GM10266 (cell line): ENCODE measurements at regions not wholly inside any gene's neighbourhood (a gene's known extent, or its start where the extent isn't known, plus 50 kb on each side); places are given as distances from the start of the nearest gene placed in this dataset.
"Not testable (repeated sequence)": the region's sequence is repeated elsewhere in the genome, so short reads cannot be mapped to it uniquely, and the experiment has no call there.

ENCODE experiments used
- DNase-seq: peaks from one replicate; pipeline ENCODE4 v3.0.0; 2012; ENCODE audit errors: extremely low spot score

DNA sequence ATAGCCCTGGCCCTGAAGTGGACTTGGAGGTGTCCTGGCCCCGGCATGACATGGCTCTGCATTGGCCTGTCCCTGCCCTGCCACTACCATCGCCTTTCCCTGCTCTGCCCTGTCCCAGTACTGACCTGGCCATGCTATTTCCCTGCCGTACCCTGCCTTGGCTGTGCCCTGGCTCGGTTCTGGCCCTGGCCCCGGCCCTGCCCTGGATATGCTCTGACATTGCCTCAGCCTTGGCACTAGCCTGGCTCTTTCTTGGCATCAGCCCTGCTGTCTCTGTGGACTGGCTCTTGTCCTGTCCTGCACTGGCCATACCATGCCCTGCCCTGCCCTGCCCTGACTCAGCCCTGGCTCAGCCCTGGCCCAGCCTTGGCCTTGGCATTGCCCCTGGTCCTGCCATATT lies 252.2 kb downstream of the TP53TG3F start:
- DNase-seq, result not testable (repeated sequence)

DNA sequence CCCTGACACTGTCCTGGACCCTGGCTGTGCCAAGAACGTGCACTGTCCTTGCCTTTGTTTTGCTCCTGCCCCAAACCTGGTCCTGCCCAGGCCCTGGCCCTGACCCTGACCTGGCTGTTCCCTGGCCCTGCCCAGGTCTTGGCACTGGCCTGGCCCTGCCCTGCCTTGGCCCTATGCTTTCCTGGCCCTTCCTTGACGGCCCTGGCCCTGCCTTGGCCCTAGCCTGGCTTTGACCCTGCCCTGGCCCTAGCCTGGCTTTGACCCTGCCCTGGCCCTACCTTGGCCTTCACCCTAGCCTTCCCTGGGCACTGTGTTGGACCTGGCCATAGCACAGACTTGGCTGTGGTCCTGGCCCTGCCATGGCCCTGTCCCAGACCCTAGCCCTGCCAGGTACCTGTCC lies 252.9 kb downstream of the TP53TG3F start:
- not testable (repeated sequence) for DNase-seq

DNA sequence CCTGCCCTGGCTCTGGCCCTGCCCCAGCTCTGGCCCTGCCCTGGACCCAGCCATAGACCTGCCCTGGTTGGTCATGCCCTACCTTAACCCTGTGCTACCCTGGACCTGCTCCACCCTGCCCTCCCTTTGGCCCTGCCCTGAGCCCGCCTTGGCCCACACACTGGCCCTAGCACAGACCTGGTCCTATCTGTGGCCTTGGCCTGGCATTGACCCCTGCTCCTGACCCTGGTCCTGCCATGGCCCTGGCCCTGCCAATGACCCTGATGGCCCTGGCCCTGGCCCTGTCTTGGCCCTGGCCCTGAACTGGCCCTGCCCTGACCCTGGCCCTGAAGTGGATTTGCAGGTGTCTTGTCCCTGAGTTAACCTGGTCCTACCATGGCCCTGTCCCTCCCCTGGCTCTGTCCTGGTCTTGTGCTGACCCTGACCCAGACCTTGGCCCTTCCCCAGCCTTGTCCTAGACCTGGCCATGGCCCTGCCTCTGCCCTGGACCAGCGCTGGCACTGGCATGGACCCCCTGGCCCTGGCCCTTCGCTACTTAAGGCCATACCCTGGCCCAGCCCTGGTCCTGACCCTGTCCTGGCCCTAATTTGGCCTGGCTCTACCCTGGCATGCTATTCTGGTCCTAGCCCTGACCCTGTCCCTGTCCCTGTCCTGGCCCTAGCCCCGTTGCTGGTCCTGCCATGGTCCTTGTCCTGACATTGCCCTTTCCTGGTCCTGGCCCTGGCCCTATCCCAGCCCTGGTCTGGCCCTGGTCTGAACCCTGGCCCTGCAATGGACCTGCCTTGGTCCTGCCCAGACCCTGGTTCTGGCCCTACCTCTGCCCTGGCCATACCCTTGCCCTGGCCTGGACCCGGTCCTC lies 253.7 kb downstream of the TP53TG3F start:
- DNase-seq, result not testable (repeated sequence)

DNA sequence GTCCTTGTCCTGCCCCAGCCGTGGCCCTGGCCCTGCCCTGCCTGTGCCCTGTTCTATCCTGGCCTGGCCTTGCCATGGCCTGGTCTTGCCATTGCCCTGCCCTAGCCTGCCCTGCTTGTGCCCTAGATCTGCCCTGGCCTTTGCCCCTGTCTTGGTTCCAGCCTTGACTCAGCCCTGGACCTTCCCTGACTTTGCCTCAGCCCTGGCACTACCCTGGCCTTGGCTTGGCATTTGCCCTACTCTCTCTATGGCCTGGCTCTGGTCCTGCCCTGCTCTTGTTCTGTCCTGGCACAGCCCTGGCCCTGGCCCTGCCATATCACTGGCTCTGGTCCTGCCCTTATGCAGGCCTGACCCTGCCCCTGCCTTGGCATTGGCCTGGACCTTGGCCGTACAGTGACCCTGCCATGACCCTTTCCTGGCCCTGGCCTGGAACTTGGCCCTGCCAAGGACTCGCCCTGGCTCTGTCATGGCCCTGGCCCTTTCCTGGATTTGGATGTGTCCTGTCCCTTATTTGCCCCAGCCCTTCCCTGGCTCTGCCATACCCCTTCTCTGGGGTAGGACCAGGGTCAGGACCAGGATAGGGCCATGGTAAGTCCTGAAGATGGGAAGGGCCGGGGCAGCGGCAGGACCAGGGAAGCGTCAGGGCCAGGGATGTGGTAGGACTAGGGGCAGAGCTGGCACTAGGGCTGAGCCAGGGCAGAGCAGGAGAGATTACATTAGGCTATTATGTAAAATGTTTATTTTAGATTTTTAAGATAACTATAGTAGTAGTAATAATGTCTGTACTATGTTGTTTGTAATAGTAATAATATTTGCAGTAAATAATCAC lies 254.5 kb downstream of the TP53TG3F start:
- not testable (repeated sequence) for DNase-seq

DNA sequence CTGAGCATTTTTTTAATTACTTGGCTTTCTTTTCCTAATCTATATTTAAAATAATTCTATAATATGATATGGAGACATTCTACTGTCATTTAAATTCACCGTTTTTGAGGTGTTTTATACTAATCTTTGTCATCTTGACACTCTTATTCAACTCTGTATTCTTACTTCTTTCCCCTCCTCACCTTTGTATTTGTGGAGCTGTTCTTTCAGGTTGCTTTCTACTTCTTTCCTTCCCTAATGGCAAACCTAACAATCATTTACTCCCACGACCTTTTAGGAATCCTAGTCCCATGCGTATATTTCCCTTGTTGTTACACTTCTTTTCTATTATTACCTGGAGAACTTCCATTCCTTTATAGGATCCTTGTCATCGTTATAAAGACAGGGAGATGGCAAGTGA lies 271.8 kb downstream of the TP53TG3F start:
- DNase-seq, result not testable (repeated sequence)

GRCh38 chr16:33734650-33735049 lies 275.2 kb downstream of the TP53TG3F start:
- DNase-seq, result not testable (repeated sequence)

GRCh38 chr16:33766869-33767765 lies 307.7 kb downstream of the TP53TG3F start:
- not testable (repeated sequence) for DNase-seq

- DNase-seq, result peak; percentile 0
Measured at GRCh38 chr16:33768710-33769109, 309.3 kb downstream of the TP53TG3F start.

DNA sequence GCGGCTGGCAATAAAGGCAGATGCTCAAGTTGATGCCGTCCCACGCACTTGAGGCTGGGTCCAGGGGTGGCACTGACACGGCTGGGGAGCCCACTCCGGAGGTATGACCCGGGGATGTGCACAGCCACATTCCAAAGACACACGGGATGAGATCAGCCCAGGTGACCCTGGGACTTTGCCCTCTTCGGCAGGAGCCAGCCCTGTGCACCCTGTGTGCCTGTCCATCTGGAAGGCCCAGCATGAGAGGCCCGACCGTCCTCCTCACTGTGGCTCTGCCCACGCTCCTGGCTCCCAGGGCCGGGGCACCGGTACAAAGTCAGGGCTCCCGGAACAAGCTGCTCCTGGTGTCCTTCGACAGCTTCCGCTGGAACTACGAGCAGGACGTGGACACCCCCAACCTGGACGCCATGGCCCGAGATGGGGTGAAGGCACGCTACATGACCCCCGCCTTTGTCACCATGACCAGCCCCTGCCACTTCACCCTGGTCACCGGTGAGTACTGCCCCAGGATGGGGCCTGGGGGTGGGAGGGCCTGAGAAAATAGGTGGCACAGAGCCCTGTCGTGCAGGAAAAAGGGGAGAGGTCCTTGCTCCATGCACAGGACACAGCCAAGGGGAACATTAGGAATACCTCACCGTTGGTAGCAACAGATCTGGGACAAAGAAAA lies 309.9 kb downstream of the TP53TG3F start:
- DNase-seq, result not testable (repeated sequence)

GRCh38 chr16:33770478-33770877 lies 311.1 kb downstream of the TP53TG3F start:
- not testable (repeated sequence) for DNase-seq

- DNase-seq, result not testable (repeated sequence)
Measured at GRCh38 chr16:33771211-33771610, 311.8 kb downstream of the TP53TG3F start.

- DNase-seq, result not testable (repeated sequence)
Measured at GRCh38 chr16:33773966-33774365, 314.6 kb downstream of the TP53TG3F start.

DNA sequence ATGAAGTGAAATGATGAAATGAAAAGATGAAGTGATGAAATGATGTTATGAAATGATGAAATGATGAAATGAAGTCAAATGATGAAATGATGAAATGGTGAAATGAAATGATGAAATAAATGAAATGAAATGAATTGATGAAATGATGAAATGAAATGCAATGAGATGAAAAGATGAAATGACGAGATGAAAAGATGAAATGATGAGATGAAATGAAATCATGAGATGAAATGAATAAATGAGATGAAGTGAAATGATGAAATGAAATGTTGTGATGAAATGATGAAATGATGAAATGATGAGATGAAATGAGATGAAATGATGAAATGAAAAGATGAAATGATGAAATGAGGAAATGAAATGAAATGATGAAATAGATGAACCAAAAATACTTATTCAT lies 315.3 kb downstream of the TP53TG3F start:
- DNase-seq, result not testable (repeated sequence)

DNA sequence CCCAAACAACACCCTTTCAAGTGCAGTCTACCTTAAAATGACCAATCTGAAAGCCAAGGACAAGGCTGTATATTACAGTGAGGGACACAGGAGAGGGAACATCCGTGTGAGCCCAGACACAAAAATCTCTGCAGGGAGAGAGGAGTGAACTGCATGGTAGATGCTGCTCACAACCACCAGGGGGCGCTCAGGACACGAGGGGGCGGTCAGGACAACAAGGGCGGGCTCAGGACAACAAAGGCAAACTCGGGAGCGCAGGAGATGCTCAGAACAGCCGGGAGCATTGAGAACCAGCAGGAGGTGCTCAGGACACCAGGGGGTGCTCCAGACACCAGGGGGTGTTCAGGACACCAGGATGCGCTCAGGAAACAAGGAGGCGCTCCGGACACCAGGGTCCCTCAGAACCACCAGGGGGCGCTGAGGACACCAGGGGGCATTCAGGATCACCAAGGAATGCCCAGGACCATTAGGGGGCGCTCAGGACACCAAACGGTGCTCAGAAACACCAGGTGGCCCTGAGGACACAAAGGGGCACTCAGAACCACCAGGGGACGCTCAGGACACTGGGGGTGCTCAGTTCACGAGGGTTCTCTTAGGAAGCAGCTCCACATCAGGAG lies 357.0 kb downstream of the TP53TG3F start:
- DNase-seq, result not testable (repeated sequence)

DNA sequence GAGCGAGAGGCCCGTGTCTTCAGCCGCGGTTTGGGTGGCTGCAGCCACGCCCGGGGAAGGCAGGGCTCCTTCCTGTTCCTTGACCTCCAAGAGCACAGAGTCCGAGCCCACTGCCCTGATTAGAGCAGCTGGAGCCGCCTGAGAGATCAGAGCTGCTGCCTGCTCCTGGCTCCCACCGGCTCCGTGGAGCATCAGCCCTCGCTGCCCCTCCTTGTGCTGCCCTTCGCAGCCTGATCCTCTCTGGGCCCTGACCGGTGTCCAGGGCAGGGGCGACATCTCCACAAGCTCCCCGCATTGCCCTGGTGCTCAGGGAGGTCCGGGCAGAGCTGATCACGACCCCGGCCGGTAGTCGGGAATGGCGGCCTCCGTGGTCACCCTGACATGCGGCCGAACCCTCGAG lies 365.3 kb downstream of the TP53TG3F start:
- DNase-seq, result not testable (repeated sequence)

- not testable (repeated sequence) for DNase-seq
Measured at GRCh38 chr16:33827522-33827921, 368.1 kb downstream of the TP53TG3F start.

DNA sequence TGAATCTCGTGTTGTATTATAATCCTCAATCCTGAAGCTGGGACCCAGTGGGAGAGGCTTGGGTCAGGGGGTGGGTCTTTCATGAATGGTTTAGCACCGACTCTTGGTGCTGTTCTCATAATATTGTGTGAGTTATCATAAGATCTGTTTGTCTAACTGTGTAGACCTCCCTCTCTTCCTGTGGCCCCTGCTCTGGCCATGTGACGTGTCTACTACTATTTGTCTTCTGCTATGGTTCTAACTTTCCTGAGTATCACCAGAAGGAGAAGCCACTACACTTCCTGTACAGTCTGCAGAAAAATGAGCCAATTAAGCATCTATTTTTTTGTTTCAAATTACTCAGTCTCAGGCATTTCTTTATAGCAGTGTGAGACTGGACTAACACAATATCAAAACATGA lies 379.7 kb downstream of the TP53TG3F start:
- not testable (repeated sequence) for DNase-seq
